ENCODE measurements at regions not wholly inside any gene's neighbourhood (a gene's known extent, or its start where the extent isn't known, plus 50 kb on each side); places are given as distances from the start of the nearest gene placed in this dataset.

DNA sequence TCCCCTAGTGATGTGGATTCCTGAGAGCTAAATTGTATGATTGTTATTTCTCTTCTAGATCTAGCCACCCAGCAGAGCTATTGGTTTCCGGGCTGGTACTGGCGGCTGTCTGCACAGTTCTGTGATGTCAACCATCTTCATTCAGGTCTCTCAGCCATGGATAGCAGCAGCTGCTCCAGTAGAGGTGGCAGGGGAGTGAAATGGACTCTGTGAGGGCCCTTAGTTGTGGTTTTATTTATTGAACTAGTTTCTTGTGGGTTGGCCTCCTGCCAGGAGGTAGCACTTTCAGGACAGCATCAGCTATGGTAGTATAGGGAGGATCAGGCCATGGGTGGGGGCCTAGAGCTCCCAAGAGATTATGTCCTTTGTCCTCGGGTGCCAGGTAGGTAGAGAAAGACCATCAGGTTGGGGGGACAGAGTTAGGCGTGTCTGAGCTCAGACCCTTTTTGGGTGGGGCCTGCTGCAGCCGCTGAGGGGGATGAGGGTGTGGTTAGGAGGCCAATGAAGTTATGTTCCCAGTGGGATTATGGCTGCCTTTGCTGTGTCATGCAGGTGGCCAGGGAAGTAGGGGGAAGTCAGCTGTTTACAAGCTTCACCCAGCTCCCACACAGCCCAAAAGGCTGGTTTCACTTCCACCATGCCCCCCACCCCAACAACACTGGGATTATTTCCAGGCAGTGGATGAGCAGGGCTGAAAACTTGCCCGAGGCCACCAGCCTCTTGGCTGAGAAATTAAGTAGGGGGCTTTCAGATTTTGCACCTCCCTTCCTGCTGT is 55.1 kb upstream of the RGS4 start:
- TF ChIP-seq, protein P1, sequence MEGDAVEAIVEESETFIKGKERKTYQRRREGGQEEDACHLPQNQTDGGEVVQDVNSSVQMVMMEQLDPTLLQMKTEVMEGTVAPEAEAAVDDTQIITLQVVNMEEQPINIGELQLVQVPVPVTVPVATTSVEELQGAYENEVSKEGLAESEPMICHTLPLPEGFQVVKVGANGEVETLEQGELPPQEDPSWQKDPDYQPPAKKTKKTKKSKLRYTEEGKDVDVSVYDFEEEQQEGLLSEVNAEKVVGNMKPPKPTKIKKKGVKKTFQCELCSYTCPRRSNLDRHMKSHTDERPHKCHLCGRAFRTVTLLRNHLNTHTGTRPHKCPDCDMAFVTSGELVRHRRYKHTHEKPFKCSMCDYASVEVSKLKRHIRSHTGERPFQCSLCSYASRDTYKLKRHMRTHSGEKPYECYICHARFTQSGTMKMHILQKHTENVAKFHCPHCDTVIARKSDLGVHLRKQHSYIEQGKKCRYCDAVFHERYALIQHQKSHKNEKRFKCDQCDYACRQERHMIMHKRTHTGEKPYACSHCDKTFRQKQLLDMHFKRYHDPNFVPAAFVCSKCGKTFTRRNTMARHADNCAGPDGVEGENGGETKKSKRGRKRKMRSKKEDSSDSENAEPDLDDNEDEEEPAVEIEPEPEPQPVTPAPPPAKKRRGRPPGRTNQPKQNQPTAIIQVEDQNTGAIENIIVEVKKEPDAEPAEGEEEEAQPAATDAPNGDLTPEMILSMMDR (conservative IDR thresholded peaks at IDR 0.05; ENCODE audit: low read depth), result no peak
- POLR2A ChIA-PET (ENCODE audit: low non-redundant PET), result no interaction called here
- H3K27ac ChIP-seq, result no peak overlapping the region; the same call in 1 of the 2 replicates
- CTCF ChIA-PET, result no interaction called here
- no peak for DNase-seq (ENCODE audit: low spot score)

DNA sequence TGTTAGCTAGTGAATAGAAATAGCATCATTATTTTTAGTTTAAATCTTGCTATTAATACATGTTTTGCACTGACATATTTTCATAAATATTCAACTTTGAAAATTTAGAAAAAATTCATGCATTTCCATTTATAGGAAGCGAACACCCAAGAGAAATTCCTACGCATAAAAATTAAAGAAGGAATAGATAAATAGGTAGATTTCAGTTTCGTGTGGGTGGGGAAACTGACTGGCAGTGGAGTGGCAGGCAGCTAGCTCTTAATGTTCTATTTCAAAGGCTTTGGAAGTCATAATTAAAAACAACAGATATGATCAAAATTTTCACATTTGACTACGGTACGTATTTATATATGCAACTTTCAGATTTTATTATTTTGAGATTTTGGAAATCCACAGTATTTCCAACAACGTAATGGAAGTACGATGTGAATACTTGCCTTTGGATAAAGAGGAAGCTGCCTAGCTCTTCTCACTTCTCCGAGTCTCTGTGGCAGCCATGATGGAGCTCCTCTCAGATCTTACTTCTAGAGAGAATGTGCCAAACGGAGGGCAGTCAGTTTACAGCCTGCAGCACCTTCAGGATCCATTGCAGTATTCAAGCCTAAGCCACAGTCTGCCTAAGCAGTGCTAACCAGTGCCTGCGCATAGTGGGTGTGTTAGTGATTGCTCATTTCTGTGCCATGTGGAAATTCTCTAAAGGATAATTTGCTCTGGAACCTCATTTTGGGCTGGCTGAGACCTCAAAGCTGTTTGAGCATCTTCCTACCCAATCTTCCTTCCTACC is 62.9 kb upstream of the RGS4 start:
- CTCF ChIA-PET, result no interaction called here
- no peak overlapping the region for H3K27ac ChIP-seq
- POLR2A ChIA-PET (ENCODE audit: low non-redundant PET), result no interaction called here
- DNase-seq (ENCODE audit: low spot score), result no peak
- TF ChIP-seq, protein P1 (conservative IDR thresholded peaks at IDR 0.05; ENCODE audit: low read depth), result no peak

DNA sequence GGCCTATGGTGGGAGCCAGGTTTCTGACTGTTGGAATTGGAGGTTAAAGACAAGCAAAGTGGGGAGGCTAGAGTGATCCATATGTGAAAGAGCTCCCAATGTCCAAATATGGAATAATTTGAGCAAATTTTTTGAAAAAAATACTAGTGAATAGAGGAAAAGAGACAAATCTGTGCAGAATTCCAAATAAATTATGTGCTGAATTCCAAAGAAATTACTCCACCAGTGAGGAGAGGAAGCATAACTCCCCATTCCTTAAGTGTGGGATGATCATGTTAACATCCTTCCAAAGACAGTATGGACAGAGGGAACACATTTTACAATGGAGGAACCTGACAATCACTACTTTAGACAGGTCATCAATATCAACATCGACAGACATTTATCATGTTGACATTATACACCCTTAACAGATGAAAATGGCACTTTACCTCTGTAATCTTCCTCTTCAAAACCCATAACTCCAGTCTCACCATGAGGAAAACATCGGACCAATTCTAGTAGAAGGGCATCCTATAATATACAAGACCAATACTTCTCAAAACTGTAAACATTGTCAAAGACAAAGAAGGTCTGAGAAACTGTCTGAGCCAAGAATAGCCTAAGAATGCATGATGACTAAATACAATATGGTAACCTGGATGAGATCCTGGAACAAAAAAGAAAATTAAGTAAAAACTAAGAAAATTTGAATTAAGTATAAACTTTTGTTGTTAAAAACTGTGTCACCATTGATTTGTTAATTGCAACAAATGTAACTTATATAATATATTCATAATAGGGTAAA is 71.5 kb upstream of the RGS4 start:
- ChIA-PET POLR2A (ENCODE audit: low non-redundant PET) (no interaction called here), CTCF (no interaction called here)
- DNase-seq (ENCODE audit: low spot score), result no peak
- H3K27ac ChIP-seq, result no peak overlapping the region
- TF ChIP-seq, protein P1 (conservative IDR thresholded peaks at IDR 0.05; ENCODE audit: low read depth), result no peak

DNA sequence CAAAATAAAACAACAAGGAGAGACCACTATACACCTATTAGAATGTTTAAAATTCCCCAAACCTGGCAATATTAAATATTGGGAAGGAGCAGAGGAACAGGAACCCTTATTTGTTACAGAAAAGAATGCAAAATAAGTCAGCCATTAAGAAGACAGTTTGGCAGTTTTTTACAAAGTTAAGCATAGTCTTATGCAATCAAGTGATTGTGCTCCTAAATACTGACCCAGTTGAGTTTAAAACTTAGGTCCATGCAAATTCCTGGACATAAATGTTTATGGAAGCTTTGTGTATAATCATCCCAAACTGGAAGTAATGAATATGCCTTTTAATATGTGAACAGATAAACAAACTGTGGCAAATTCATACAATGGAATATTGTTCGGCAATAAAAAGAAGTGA is 72.9 kb upstream of the RGS4 start:
- TF ChIP-seq, protein P1 (conservative IDR thresholded peaks at IDR 0.05; ENCODE audit: low read depth), result no peak
- CTCF ChIA-PET, result no interaction called here
- no peak for DNase-seq (ENCODE audit: low spot score)
- H3K27ac ChIP-seq, result no peak overlapping the region
- POLR2A ChIA-PET (ENCODE audit: low non-redundant PET), result no interaction called here

DNA sequence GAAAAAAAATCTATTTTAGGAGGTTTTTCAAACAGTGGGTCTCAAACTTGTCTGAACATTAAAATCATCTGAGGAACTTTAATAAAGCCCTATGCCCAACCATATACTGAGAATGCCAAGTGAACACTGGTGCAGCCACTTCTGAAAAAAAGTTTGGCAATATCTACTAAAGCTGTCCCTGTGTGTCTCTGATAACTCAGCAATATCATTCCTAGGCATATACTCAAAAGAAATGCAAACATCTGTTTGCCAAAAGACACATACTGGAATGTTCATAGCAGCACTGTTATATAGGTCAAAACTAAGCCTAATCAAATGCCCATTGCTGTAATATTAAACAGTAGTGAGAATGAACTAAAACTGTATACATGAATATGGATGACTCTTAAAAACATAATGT is 74.2 kb upstream of the RGS4 start:
- ChIA-PET CTCF (interaction anchor here (0.6 kb wide), 1 partner anchor 347 kb away, joined by 5 read pairs; no protein-coding TSS in a partner anchor), POLR2A (ENCODE audit: low non-redundant PET) (no interaction called here)
- no peak overlapping the region for H3K27ac ChIP-seq
- TF ChIP-seq, protein P1 (conservative IDR thresholded peaks at IDR 0.05; ENCODE audit: low read depth), result no peak
- no peak for DNase-seq (ENCODE audit: low spot score)

DNA sequence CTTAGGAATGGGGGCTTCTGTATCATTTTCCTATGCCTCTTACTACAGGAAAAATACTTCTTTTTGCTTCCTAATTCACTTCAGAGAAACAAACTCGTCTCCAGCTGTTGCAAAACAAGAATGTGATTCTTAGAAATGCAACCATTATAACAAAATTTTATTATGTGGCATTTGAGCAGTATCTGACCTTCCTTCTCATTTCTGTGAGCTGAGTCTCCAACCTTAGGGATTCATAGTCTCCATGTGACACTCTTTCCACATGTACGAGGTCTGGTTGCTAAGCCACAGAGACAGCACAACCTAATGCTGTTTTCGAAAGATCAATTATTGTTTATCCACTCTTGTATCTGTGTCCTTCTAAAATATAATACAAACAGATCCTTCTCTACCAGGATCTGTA is 75.3 kb upstream of the RGS4 start:
- H3K27ac ChIP-seq, result no peak overlapping the region
- no peak for DNase-seq (ENCODE audit: low spot score)
- POLR2A ChIA-PET (ENCODE audit: low non-redundant PET), result no interaction called here
- CTCF ChIA-PET, result no interaction called here
- TF ChIP-seq, protein P1 (conservative IDR thresholded peaks at IDR 0.05; ENCODE audit: low read depth), result no peak
